SK-N-SH treated with all-trans-retinoic acid at 6 μM for 48 hours (cell line): ENCODE measurements at regions not wholly inside any gene's neighbourhood (a gene's known extent, or its start where the extent isn't known, plus 50 kb on each side); places are given as distances from the start of the nearest gene placed in this dataset.

Experiments used
- ATAC-seq: fragments of 200-7000 bp; cut with Tn5 transposase; 3 replicates; pipeline ENCODE4 v1.9.1; 2020; ENCODE audit warnings: mild to moderate bottlenecking, moderate library complexity
- ARNTL ChIP-seq: fragments of 450-650 bp; formaldehyde crosslinking; IDR thresholded peaks from 2 replicates; pipeline ENCODE4 v1.5.0; 2020; ENCODE audit warnings: low read depth, mild to moderate bottlenecking, moderate library complexity, borderline replicate concordance
- BACH2 ChIP-seq: fragments of 250-450 bp; sonication (Bioruptor Pico); IDR thresholded peaks from 2 replicates; pipeline ENCODE4 v1.9.0; 2021; ENCODE audit warnings: mild to moderate bottlenecking, borderline replicate concordance
- CSDC2 ChIP-seq: fragments of 250-450 bp; sonication (Bioruptor Pico); IDR thresholded peaks from 2 replicates; pipeline ENCODE4 v1.5.0; 2020; ENCODE audit warnings: mild to moderate bottlenecking, moderate library complexity
- ESRRG ChIP-seq: fragments of 250-450 bp; sonication (Bioruptor Pico); IDR thresholded peaks from 2 replicates; pipeline ENCODE4 v1.6.1; 2021; ENCODE audit warnings: mild to moderate bottlenecking
- GLIS3 ChIP-seq: fragments of 250-450 bp; sonication (Bioruptor Pico); IDR thresholded peaks from 2 replicates; pipeline ENCODE4 v1.5.0; 2020; ENCODE audit warnings: mild to moderate bottlenecking, moderate library complexity
- ISL1 ChIP-seq: fragments of 250-450 bp; sonication (Bioruptor Pico); IDR thresholded peaks from 2 replicates; pipeline ENCODE4 v2.1.2; 2022; ENCODE audit warnings: mild to moderate bottlenecking, moderate library complexity
- OSR1 ChIP-seq: fragments of 250-450 bp; sonication (Bioruptor Pico); IDR thresholded peaks from 2 replicates; pipeline ENCODE4 v1.8.0; 2022; ENCODE audit warnings: moderate library complexity, mild to moderate bottlenecking, inconsistent platforms
- PPARA ChIP-seq: fragments of 250-450 bp; sonication (Bioruptor Pico); IDR thresholded peaks from 2 replicates; pipeline ENCODE4 v1.5.0; 2020; ENCODE audit warnings: mild to moderate bottlenecking, borderline replicate concordance
- RARB ChIP-seq: fragments of 250-450 bp; sonication (Bioruptor Pico); IDR thresholded peaks from 2 replicates; pipeline ENCODE4 v1.8.0; 2021; ENCODE audit warnings: mild to moderate bottlenecking, moderate library complexity
- SNAI2 ChIP-seq: fragments of 250-450 bp; sonication (Bioruptor Pico); IDR thresholded peaks from 2 replicates; pipeline ENCODE4 v1.5.0; 2020; ENCODE audit warnings: mild to moderate bottlenecking, moderate library complexity
- TCF4 ChIP-seq: fragments of 250-450 bp; sonication (Bioruptor Pico); IDR thresholded peaks from 2 replicates; pipeline ENCODE4 v1.8.0; 2021; ENCODE audit warnings: mild to moderate bottlenecking, moderate library complexity, borderline replicate concordance
- TOX ChIP-seq: fragments of 250-450 bp; sonication (Bioruptor Pico); IDR thresholded peaks from 2 replicates; pipeline ENCODE4 v1.8.0; 2021; ENCODE audit warnings: mild to moderate bottlenecking, moderate library complexity, borderline replicate concordance
- ZFP3 ChIP-seq: fragments of 250-450 bp; sonication (Bioruptor Pico); IDR thresholded peaks from 2 replicates; pipeline ENCODE4 v1.5.0; 2020; ENCODE audit warnings: mild to moderate bottlenecking, moderate library complexity
- ZFP30 ChIP-seq: fragments of 450-650 bp; formaldehyde crosslinking; IDR thresholded peaks from 2 replicates; pipeline ENCODE4 v1.5.0; 2022; ENCODE audit warnings: mild to moderate bottlenecking, moderate library complexity
- ZNF565 ChIP-seq: fragments of 450-650 bp; formaldehyde crosslinking; conservative IDR thresholded peaks from 2 replicates; pipeline ENCODE4 v1.5.0; 2020; ENCODE audit warnings: low read depth, mild to moderate bottlenecking, moderate library complexity
- ZNF70 ChIP-seq: fragments of 450-650 bp; formaldehyde crosslinking; IDR thresholded peaks from 2 replicates; pipeline ENCODE4 v1.5.0; 2020; ENCODE audit warnings: mild to moderate bottlenecking, moderate library complexity
- ZNF8 ChIP-seq: fragments of 450-650 bp; formaldehyde crosslinking; IDR thresholded peaks from 2 replicates; pipeline ENCODE4 v1.5.0; 2020; ENCODE audit warnings: mild to moderate bottlenecking, moderate library complexity
- TF ChIP-seq, protein P1 (sequence below): fragments of 250-450 bp; sonication (Bioruptor Pico); IDR thresholded peaks from 2 replicates; pipeline ENCODE4 v1.8.0; 2020; ENCODE audit warnings: mild to moderate bottlenecking, moderate library complexity, borderline replicate concordance
- TF ChIP-seq, protein P2 (sequence below): fragments of 250-450 bp; sonication (Bioruptor Pico); IDR thresholded peaks from 2 replicates; pipeline ENCODE4 v1.5.0; 2020; ENCODE audit warnings: mild to moderate bottlenecking, moderate library complexity
- TF ChIP-seq, protein P3 (sequence below): fragments of 250-450 bp; sonication (Bioruptor Pico); IDR thresholded peaks from 2 replicates; pipeline ENCODE4 v1.8.0; 2021; ENCODE audit warnings: low read depth, mild to moderate bottlenecking, moderate library complexity, borderline replicate concordance
- TF ChIP-seq, protein P4 (sequence below): fragments of 250-450 bp; sonication (Bioruptor Pico); IDR thresholded peaks from 2 replicates; pipeline ENCODE4 v1.5.1; 2021; ENCODE audit warnings: mild to moderate bottlenecking, moderate library complexity

DNA sequence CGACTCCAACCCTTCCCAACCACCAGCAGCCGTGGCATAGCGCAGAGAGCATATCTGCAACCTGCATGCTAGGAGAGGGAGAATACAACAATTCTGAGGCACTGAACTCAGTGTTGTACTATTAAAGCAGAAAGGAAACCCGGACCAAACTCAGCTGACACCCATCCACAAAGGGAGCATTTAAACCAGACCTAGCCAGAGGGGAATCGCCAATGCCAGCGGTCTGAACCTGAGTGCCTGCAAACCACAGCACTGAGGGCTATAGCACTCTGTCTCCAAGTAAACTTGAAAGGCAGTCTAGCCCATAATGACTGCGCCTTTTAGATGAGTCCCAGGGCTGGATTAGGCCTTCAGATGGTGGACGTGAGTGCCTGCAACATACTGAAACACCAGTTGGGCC is 494.4 kb upstream of the PTPRD start:
- ATAC-seq = no peak

DNA sequence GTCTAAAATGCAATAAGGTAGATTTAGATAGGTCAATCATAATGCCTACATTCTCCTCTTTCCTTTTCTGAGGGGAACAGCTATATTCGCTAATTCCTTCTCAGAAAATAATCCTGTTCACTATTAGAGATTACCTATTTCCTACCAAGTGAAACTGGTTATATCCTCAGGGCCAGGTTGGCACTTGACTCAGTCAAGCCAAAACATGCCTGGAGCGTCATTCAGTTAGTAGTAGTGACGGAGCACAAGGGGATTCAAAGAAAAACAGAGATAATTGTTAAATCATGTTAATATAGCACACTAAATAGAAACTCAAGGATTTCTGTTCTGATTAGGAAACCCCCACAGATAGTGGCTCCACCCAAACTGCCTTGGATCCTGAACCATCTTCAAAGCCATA is 515.4 kb upstream of the PTPRD start:
- ATAC-seq = no peak

More for the DNA sequence above, 494.4 kb upstream of the PTPRD start:
- TF ChIP-seq, protein P1, sequence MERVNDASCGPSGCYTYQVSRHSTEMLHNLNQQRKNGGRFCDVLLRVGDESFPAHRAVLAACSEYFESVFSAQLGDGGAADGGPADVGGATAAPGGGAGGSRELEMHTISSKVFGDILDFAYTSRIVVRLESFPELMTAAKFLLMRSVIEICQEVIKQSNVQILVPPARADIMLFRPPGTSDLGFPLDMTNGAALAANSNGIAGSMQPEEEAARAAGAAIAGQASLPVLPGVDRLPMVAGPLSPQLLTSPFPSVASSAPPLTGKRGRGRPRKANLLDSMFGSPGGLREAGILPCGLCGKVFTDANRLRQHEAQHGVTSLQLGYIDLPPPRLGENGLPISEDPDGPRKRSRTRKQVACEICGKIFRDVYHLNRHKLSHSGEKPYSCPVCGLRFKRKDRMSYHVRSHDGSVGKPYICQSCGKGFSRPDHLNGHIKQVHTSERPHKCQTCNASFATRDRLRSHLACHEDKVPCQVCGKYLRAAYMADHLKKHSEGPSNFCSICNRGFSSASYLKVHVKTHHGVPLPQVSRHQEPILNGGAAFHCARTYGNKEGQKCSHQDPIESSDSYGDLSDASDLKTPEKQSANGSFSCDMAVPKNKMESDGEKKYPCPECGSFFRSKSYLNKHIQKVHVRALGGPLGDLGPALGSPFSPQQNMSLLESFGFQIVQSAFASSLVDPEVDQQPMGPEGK (CRISPR knock-in tag) = no peak
- TF ChIP-seq CSDC2 (CRISPR knock-in tag) (no peak), BACH2 (CRISPR knock-in tag) (no peak), ZFP3 (CRISPR knock-in tag) (no peak), TOX (CRISPR knock-in tag) (no peak), ESRRG (CRISPR knock-in tag) (no peak), TCF4 (CRISPR knock-in tag) (no peak), RARB (no peak), ZNF565 (no peak)

DNA sequence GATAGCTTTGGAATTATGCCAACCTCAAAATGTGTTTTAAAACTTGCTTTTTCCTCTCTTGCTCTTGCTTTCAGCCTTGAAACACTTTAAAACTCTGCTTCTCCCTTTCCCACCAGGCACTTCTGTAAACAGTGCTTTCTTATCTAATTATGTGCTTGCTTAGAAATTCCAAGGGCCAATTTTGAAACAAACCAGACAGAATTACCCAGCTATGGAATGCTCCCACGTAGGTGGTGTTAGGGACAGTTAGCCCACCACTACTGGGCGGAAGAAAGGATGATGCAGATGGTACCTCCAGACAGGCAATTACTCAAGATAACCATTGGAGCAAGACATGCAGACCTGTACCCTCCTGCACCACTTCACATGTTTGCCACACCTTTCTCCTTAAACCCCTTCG is 523.0 kb upstream of the PTPRD start:
- ATAC-seq = no peak
- TF ChIP-seq, protein P2, sequence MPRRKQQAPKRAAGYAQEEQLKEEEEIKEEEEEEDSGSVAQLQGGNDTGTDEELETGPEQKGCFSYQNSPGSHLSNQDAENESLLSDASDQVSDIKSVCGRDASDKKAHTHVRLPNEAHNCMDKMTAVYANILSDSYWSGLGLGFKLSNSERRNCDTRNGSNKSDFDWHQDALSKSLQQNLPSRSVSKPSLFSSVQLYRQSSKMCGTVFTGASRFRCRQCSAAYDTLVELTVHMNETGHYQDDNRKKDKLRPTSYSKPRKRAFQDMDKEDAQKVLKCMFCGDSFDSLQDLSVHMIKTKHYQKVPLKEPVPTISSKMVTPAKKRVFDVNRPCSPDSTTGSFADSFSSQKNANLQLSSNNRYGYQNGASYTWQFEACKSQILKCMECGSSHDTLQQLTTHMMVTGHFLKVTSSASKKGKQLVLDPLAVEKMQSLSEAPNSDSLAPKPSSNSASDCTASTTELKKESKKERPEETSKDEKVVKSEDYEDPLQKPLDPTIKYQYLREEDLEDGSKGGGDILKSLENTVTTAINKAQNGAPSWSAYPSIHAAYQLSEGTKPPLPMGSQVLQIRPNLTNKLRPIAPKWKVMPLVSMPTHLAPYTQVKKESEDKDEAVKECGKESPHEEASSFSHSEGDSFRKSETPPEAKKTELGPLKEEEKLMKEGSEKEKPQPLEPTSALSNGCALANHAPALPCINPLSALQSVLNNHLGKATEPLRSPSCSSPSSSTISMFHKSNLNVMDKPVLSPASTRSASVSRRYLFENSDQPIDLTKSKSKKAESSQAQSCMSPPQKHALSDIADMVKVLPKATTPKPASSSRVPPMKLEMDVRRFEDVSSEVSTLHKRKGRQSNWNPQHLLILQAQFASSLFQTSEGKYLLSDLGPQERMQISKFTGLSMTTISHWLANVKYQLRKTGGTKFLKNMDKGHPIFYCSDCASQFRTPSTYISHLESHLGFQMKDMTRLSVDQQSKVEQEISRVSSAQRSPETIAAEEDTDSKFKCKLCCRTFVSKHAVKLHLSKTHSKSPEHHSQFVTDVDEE (CRISPR knock-in tag) = no peak
- TF ChIP-seq ISL1 (CRISPR knock-in tag) = 0 out of 2 replicates have a peak, but pooled peaks have one; percentile 29
- TF ChIP-seq ARNTL (CRISPR knock-in tag) = no peak
- TF ChIP-seq PPARA (CRISPR knock-in tag) = no peak
- TF ChIP-seq ZNF8 (CRISPR knock-in tag) = no peak
- TF ChIP-seq, protein P3, sequence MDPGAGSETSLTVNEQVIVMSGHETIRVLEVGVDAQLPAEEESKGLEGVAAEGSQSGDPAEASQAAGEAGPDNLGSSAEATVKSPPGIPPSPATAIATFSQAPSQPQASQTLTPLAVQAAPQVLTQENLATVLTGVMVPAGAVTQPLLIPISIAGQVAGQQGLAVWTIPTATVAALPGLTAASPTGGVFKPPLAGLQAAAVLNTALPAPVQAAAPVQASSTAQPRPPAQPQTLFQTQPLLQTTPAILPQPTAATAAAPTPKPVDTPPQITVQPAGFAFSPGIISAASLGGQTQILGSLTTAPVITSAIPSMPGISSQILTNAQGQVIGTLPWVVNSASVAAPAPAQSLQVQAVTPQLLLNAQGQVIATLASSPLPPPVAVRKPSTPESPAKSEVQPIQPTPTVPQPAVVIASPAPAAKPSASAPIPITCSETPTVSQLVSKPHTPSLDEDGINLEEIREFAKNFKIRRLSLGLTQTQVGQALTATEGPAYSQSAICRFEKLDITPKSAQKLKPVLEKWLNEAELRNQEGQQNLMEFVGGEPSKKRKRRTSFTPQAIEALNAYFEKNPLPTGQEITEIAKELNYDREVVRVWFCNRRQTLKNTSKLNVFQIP (CRISPR knock-in tag) = no peak
- TF ChIP-seq ZNF70 = no peak

More for the DNA sequence above, 515.4 kb upstream of the PTPRD start:
- TF ChIP-seq ISL1 (CRISPR knock-in tag) (no peak), RARB (no peak), GLIS3 (no peak), OSR1 (CRISPR knock-in tag) (no peak), SNAI2 (no peak), BACH2 (CRISPR knock-in tag) (no peak)
- TF ChIP-seq, protein P2 (CRISPR knock-in tag) = no peak

DNA sequence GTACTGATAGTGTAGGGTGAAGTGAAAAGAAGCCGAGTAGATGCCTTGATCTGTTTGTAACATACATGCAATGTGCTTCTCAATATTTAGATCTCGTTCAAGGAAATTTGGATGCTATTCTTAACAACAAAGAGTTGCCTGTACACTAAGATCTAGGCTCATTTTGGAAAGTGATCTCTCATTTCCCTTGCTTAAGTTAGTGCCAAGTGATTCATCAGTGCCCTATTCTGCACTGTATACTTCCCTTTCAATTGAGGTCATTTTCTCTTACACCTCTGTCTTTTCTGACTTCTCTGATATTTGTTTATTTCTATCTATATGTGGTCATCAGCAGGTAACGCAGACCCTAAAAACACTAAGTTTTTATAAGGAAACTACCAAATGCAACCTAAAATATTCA is 528.6 kb upstream of the PTPRD start:
- no peak for ATAC-seq
- TF ChIP-seq, protein P4, sequence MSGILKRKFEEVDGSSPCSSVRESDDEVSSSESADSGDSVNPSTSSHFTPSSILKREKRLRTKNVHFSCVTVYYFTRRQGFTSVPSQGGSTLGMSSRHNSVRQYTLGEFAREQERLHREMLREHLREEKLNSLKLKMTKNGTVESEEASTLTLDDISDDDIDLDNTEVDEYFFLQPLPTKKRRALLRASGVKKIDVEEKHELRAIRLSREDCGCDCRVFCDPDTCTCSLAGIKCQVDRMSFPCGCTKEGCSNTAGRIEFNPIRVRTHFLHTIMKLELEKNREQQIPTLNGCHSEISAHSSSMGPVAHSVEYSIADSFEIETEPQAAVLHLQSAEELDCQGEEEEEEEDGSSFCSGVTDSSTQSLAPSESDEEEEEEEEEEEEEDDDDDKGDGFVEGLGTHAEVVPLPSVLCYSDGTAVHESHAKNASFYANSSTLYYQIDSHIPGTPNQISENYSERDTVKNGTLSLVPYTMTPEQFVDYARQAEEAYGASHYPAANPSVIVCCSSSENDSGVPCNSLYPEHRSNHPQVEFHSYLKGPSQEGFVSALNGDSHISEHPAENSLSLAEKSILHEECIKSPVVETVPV (CRISPR knock-in tag) = no peak
- no peak for TF ChIP-seq OSR1 (CRISPR knock-in tag)
- no peak for TF ChIP-seq PPARA (CRISPR knock-in tag)
- TF ChIP-seq, protein P3 (CRISPR knock-in tag) = no peak
- TF ChIP-seq TCF4 (CRISPR knock-in tag) = no peak
- no peak for TF ChIP-seq RARB
- no peak for TF ChIP-seq ARNTL (CRISPR knock-in tag)
- TF ChIP-seq ZFP30 (CRISPR knock-in tag) = no peak
- TF ChIP-seq, protein P2 (CRISPR knock-in tag) = no peak
- no peak for TF ChIP-seq GLIS3
- TF ChIP-seq ESRRG (CRISPR knock-in tag) = no peak
